ENCODE measurements at regions not wholly inside any gene's neighbourhood (a gene's known extent, or its start where the extent isn't known, plus 50 kb on each side); places are given as distances from the start of the nearest gene placed in this dataset.

DNA sequence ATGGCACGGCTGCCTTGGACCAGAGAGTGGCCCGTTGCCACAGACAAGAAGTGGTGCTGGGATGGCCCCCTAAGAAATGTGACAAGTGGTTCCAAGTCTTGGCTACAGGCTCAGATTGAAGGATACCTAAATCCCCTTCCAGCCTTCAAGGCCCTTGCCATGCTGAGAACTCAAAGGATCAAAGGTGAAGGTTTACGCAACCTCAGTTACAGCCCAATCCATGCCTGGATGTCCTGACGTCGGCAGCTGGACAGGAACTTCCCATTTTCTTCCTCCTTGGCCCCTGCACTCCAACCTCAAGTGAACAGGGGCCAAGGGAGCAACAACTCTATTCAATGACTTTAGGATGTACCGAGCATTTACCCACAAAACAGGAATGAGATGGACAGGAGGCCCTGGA lies 95.4 kb downstream of the DHCR7 start:
- ChIA-PET CTCF (no interaction called here), POLR2A (no interaction called here)
- TF ChIP-seq, protein P1, sequence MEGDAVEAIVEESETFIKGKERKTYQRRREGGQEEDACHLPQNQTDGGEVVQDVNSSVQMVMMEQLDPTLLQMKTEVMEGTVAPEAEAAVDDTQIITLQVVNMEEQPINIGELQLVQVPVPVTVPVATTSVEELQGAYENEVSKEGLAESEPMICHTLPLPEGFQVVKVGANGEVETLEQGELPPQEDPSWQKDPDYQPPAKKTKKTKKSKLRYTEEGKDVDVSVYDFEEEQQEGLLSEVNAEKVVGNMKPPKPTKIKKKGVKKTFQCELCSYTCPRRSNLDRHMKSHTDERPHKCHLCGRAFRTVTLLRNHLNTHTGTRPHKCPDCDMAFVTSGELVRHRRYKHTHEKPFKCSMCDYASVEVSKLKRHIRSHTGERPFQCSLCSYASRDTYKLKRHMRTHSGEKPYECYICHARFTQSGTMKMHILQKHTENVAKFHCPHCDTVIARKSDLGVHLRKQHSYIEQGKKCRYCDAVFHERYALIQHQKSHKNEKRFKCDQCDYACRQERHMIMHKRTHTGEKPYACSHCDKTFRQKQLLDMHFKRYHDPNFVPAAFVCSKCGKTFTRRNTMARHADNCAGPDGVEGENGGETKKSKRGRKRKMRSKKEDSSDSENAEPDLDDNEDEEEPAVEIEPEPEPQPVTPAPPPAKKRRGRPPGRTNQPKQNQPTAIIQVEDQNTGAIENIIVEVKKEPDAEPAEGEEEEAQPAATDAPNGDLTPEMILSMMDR (IDR thresholded peaks at IDR 0.05; ENCODE audit: insufficient read depth, low read length, missing control alignments) = no peak
- H3K4me3 ChIP-seq (ENCODE audit: low read depth, low read length) = no peak overlapping the region
- DNase-seq (ENCODE audit: low read depth, low spot score) = no peak

DNA sequence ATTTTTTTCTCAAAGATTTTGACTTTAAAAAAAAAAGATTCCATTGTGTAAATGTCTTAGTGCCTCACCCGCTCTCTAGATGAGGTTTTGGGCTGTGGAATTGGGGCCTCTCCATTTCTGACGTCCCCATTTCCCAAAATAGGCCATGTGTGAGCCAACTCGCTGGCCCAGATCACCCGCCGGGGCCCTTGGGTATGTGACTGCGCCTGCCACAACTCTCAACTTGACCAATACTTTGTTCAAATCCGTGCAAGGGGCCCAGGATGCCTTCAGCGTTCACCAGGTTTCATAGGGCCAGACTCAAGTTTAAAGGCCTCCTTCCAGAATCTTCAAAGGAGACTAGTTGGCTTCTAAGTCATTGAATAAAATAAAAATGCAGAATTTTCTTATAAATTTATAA lies 96.0 kb downstream of the DHCR7 start:
- CTCF ChIA-PET = no interaction called here
- no peak overlapping the region for H3K4me3 ChIP-seq (ENCODE audit: low read depth, low read length)
- TF ChIP-seq, protein P1 (IDR thresholded peaks at IDR 0.05; ENCODE audit: insufficient read depth, low read length, missing control alignments) = no peak
- POLR2A ChIA-PET = no interaction called here
- no peak for DNase-seq (ENCODE audit: low read depth, low spot score)

DNA sequence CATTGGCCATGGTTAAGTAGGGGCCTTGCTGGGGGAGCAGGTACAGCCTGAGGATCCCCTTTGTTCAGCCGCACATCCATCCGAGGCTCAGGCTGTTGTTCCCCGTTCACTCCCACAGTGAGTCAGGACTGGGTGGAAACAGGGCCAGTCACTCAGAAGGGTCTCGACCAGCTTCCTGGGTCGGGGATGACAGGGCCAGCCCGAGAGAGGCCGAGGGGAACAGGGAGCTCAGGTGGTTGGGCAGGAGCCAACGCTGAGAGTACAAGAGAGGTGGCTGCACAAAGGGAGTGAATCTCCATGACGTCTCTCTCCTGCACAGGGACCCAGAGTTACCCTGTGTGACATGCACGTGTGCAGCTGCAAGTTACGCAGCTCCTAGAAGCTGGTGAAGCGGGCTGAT lies 97.2 kb upstream of the SHANK2 start:
- CTCF ChIA-PET = no interaction called here
- DNase-seq (ENCODE audit: low read depth, low spot score) = no peak
- H3K4me3 ChIP-seq (ENCODE audit: low read depth, low read length) = no peak overlapping the region
- POLR2A ChIA-PET = no interaction called here
- TF ChIP-seq, protein P1 (IDR thresholded peaks at IDR 0.05; ENCODE audit: insufficient read depth, low read length, missing control alignments) = no peak

DNA sequence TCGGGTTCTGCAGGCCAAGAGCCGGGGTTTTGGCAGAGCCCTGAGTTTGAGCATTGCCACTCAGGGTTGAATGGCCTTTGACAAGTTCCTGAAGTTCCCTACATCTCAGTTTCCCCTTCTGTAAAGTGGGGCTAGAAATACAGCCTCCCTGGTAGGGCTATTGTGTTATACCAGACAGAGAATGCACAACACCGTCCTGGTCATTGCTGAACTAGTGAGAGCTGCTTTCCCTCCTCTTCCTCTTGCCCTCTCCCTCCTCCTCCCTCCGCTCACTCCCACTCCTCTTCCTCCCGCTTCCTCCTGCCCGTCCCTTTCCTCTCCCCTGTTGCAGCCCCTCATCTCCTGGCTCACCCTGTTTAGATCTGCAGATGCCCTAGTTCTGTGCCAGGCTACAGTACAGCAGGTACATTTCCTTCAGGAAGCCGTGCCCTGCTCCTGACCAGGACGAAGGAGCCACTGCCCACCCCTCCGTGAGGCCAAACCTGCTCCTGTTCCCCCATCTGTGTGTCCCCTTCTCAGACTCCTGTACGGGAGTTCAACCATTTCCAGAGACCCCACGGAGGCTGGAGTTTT lies 91.5 kb upstream of the SHANK2 start:
- ChIA-PET CTCF (interaction anchor here (0.7 to 1.0 kb wide), 2 partner anchors 10 to 11 kb away, joined by 3 read pairs; no protein-coding TSS in a partner anchor), POLR2A (no interaction called here)
- TF ChIP-seq, protein P1 (IDR thresholded peaks at IDR 0.05; ENCODE audit: insufficient read depth, low read length, missing control alignments) = no peak
- H3K4me3 ChIP-seq (ENCODE audit: low read depth, low read length) = no peak overlapping the region
- no peak for DNase-seq (ENCODE audit: low read depth, low spot score)

DNA sequence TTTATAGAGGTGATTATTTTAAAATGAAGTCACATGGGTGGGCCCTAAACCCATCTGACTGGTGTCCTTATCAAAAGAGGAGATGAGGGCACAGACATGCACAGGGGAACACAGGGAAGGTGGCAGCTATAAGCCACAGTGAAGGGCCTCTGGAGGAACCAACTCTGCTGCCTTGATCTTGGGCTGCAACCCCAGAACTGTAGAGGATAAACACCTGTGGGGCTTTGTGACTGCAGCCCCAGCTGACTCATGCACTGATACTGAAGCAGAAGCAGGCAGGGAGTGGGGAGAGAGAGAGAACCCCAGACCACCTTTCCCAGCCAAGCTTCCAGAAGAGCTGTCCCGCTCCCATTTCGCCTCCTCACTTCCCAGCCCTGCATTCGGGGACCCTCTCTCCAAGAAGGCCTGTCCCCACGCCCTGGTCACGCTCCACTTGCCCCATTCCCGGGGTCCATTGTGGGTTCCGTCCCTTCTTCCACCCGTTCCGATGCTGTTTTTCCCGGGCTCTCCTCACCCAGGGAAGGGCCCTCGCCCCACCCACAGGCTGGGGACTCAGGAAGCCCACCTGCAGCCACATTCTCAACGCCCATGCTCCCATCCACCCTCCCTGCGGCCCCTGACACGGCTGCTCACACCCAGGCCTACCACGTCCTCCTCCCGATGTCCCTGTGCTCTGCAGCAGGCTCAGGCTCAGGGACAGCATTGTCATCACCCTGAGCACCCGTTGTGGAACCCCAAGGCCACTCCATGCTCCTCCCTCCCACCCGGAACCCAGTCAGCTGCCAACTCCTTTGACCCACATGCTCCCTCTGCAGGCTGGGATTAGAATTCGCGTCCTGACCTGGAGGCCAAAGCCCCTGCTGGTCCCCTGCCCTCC lies 90.8 kb upstream of the SHANK2 start:
- TF ChIP-seq, protein P1 (IDR thresholded peaks at IDR 0.05; ENCODE audit: insufficient read depth, low read length, missing control alignments) = peak; percentile 71
- ChIA-PET CTCF (interaction anchor here (0.7 to 1.0 kb wide), 2 partner anchors 9 to 91 kb away, joined by 3 to 4 read pairs; partner anchors contain the start of gene SHANK2), POLR2A (no interaction called here)
- no peak for DNase-seq (ENCODE audit: low read depth, low spot score)
- no peak overlapping the region for H3K4me3 ChIP-seq (ENCODE audit: low read depth, low read length)

DNA sequence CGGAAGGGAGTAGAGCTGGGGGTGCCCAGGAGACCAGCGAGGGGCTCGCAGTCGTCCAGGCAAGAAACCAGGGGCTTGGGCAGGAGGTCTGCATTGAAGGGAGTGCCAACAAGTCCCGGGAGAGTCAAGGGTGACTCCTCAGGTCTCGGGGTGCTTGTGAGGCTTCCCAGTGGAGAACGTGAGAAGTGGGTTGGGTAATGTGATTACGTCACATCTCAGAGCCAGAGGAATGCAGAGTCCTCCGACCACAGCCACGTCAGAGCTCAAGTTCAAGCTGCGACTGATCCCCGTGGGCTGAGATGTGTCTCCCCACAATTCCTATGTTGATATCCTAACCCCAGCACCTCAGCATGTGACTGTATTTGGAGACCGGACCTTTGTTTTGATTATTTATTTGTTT lies 89.7 kb upstream of the SHANK2 start:
- ChIA-PET POLR2A (no interaction called here), CTCF (interaction anchor here (1.0 to 1.1 kb wide), 2 partner anchors 16 to 90 kb away, joined by 3 to 4 read pairs; partner anchors contain the start of gene SHANK2)
- H3K4me3 ChIP-seq (ENCODE audit: low read depth, low read length) = no peak overlapping the region
- TF ChIP-seq, protein P1 (IDR thresholded peaks at IDR 0.05; ENCODE audit: insufficient read depth, low read length, missing control alignments) = no peak
- DNase-seq (ENCODE audit: low read depth, low spot score) = no peak
